HK-2 (cell line): ENCODE measurements at regions not wholly inside any gene's neighbourhood (a gene's known extent, or its start where the extent isn't known, plus 50 kb on each side); places are given as distances from the start of the nearest gene placed in this dataset.

Experiments used
- DNase-seq: peaks from one replicate; pipeline ENCODE4 v3.0.0-alpha.2; 2018; ENCODE audit not compliant: unreplicated experiment

DNA sequence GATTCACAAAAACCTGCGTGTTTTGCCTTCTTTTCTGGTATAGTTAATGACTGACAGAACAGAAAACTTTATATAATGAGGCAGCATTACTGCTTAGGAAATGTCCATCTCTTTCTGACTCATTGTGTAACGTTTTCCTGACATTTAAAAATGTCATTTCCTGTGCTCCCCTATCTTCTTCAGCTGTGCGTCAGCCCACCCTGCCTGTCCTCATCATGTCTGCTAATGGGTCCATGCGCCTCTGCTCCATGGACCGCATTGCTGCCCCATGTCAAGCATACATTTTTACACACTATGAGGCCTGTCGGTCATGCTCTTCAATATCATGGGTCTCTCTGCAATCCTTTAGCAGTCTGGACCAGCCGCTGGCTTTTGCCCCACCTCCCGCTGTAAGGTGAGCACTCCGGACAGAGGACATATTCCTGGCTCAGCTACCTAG lies 234.3 kb downstream of the CDCA7 start:
- DNase-seq, result peak; percentile 30

DNA sequence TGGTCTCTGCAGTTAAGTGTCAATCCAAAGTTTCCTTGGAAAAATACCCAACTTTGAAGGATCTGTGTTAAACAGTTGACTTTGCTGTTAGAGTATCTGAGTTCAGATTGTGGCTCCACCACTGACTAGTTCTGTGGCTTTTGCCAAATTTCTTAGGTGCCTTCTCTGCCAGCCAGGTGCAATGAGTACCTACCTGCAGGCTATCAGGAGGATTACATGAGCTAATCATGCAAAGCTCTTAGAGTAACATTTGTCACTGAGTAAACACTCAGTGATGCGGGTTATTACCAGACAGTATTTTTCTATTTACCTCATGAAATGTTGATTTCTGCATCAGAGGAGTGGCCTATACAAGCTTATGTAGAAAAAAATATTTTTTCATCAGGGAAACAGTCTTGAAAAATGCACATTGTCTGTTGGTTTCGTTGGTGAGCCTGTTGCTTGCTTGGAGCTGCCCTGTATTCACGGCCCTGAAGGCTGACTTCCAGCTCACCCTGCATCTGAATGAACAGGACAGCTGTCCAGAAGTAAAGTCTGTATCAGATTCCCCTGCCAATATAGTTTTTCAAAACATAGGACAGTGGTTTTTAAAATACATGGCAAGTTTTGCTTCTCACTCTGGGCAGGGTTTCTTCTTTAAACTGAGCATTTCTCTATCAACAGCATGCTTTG lies 235.1 kb downstream of the CDCA7 start:
- no peak for DNase-seq

DNA sequence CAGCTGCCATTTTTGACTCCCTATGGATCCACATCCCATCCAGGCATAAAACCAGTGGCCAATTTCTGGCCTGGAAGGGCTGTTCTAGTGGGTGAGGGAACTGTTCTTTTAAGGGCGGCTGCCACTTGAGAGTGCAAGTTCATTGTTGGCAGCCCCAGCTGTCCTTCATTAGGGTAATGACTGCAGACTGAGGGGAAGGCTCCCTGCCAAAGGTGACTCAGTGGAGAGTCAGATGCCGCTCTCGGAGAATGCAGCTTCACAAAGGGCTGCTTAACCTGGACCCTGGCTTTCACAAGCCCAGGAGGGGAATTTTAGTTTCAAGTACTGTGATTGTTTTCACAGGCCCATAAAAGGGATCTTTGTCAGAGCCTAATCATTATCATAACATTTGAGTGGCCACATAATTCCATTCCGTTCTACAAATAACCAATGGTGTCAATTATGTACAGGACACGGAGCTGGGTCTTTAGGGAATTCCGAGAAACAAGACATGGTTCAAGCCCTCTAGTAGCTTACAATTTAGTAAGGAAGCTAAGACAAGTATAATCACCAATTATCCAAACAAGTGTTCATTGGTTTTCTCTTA lies 235.7 kb downstream of the CDCA7 start:
- peak; percentile 75 for DNase-seq

DNA sequence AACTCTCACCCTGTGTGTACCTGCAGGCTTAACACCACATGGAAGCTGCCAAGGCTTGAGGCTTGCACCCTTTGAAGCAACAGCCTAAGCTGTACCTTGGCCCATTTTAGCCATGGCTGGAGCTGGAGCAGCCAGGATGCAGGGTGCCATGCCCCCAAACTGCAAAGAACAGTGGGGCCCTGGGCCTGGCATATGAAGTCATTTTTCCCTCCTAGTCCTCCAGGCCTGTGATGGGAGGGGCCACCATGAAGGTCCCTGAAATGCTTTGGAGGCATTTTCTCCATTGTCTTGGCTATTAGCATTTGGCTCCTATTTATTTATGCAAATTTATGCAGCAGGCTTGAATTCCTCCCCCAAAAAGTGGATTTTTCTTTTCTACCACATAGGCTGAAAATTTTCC lies 238.4 kb downstream of the CDCA7 start:
- no peak for DNase-seq

DNA sequence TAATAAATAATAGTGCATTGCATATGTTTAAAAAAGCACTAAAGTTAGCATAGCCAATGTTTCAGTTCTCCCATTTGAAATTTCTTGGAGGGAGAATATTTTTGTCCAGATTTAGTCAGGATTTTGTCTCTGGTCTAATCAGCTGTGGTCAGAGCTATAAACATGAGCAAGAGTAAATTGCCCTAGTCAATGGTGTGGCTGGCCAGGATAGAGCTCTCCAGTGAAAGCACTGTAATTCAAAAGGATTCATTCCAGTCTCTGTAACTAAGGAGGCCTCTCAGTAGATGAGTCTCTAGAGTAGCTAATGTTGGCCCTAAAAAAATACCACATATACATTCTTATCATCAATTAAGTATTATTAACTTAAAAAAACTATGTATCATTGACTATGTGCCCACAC lies 241.6 kb downstream of the CDCA7 start:
- no peak for DNase-seq

DNA sequence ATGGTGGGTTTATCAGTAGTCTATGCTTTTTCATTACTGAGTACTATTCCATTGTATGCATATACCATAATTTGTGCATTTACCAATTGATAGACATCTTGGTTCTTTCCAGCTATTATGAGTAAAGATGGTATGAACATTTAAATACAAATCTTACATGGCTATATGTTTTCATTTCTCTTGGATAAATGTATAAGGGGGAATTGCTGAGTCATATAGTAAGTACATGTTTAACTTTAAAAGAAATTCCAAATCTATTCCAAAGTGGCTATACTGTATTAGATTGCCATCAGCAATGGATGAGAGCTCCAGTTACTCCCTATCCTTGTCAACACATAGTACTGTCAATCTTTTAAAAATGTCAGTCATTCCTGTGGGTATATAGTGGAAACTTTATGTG lies 243.9 kb downstream of the CDCA7 start:
- no peak for DNase-seq

DNA sequence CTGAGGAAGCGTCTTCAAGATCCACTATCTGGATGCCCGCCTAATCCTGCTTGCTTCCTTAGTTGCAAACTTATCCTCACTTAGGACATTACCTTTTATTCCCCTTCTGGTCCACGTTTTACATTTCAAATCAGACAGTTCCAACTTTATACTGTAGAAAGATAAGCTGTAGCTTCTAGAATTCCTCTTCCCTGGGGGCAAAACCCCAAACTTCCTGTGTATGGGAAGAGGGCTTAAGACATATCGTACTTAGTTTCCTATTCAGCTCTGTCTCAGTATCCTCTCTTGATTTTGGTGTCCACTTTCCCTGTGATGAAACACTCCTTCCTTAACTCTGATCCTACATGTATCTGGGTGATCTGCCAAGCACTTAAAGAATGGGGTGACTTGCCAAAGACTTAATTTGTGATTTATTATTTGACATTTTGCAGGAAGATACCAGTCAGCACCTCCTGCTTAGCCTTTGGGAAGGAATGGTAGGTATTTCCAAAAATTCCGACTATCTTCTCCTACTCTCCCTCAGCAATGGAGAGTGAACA lies 245.2 kb downstream of the CDCA7 start:
- DNase-seq, result no peak

DNA sequence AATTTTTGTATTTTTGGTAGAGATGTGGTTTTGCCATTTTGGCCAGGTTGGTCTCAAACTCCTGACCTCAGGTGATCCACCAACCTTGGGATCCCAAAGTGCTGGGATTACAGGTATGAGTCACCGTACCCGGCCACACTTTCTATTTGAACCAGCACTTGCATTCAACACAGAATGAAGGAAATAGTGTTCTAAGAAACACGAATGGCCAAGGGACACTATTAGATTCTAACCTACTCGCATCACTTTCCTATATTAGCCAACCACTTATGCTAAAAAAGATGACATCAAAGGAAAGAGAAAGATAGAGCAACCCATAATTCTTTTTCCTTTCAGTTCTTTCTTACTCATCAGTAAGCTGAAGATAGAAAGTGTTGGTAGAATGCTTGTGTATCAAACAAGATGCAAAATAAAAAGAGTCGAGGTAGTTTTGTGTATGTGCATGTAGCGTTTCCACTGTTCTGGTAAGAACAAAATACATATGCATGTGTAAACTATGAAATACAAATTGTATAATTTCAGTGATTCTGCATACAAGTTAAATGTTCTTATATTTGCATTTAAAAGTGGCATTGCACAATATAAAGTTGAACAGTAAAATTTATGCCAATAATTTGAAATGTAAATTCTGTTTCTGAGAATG lies 247.6 kb downstream of the CDCA7 start:
- no peak for DNase-seq

DNA sequence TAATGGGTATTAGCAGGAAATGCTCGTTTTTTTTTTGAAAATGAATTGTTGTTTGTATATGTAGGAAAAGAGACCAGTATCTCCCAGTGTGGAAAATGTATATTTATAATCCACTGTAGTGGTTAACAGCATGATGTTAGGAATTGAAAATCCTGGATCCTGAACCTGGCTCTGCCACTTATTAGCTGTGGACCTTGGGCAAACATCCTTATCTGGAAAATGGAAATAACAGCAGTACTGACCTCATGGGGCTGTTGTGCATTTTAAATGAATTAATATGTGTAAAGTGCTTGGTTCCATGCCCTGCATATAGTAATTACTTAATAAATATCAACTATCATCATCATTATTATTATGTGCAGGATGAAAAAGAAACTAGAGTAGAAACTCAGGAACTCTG lies 251.3 kb downstream of the CDCA7 start:
- no peak for DNase-seq

DNA sequence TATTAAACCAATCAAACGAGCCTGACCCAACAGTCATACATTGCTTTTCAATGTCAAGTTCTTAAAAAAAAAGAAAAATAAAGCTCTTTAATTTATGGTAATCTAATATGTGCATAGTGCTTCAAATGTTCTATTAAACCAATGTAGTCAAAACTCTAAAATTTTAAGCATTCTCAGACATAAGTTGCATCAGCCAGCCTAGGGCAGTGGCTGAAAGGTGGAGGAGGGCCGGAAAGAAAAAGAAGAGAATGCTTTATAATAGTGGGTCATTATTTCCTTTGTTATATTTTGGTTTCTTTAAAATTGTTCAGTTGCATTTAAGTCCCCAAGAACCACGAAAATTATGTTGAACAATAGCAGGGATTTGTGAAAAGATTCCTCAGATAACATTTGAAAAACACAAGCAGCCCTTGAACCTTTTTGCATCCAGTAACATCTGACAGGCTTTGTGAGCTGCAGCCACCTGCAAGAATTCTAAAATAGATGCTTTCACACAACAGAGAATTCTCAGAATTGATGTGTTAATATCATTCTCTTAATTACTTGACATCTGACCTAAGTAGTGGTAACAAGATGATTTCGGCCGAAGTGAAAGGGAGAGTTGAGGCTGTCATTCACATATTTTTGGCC lies 252.1 kb downstream of the CDCA7 start:
- no peak for DNase-seq

DNA sequence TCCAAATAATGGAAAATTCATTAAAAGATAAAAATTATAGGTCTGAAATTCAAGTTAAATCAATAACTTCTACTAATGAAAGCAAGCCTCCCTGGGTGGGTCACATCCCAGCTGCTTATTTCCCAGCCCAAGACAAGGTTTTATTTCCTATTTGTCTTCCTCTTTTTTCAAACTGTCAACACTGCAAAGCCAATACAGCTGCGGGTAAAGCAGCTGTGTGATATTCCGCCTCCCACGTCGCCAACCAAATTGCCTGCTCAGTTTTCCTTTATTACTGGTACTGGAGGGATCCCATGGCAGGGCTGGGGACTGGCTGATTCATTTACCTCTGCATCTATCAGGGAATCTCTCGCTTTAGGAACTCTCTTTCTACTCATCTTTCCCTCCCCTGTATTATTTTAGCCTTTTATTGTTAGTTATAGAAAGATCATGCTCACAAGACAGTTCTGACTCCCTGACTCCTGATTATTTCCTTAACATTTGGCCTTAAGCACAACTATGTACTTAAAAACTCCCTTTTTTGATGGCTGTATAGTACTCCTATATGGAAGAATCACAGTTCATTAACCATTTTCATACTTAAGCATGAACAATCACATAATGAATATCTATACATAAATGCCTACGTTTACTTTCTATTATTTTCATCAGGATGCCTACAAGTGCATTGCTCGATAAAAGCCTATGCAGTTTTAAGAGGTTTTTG lies 253.1 kb downstream of the CDCA7 start:
- no peak for DNase-seq

DNA sequence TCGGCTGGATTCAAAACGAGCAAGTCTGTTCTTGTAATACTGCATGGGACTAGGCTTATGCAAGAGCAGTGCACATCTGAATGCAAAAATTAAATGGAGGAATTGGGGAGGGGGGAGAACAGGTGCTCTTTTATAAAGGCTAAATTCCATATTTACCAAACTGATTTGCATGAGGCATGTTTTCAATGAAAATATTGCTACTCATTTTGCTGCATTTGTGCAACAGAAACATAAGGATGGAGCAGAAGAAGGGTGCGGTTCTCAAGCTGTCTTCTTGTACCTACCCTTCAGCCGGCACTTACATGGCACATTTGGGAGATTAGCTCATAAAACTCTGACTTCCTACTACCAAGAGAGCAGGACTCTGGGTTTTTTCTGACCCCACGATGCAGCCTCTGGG lies 256.4 kb downstream of the CDCA7 start:
- DNase-seq, result no peak

DNA sequence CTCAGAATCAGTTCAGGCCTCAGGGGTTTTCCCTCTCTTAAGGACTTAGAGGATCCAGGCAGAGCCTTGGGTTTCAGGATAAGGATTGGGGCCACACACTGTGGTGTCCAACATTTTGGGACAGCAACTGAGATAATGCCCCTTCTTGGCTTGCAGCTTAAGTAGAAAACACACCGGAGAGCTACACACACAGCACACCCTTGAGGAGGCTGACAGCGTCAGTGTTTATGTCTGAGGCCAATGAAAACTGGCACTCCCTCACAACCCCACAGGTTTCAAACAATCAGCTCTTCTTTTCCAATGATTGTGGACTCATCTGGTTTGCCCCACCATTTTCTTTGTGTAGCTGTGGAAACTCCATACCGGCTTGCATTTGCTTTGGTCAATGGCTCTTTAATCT lies 257.7 kb downstream of the CDCA7 start:
- DNase-seq, result no peak

DNA sequence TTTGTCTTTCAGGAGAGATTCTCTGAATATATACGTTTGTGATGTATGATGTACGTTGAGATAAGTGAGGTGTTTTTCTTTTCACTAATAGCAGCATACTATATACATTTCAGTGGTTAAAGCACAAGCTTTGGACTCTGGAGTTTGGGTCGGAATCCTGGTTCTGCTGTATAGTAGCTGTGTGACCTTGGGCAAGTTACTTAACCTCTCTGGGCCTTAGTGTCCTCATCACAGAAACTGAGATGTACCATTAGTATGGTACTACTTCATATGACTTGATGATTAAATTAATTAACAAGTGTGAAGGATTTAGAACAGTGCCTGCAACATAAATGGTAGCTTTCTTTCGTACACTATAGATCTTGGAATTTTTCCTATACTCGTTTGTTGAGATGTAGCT lies 258.7 kb downstream of the CDCA7 start:
- DNase-seq, result no peak

DNA sequence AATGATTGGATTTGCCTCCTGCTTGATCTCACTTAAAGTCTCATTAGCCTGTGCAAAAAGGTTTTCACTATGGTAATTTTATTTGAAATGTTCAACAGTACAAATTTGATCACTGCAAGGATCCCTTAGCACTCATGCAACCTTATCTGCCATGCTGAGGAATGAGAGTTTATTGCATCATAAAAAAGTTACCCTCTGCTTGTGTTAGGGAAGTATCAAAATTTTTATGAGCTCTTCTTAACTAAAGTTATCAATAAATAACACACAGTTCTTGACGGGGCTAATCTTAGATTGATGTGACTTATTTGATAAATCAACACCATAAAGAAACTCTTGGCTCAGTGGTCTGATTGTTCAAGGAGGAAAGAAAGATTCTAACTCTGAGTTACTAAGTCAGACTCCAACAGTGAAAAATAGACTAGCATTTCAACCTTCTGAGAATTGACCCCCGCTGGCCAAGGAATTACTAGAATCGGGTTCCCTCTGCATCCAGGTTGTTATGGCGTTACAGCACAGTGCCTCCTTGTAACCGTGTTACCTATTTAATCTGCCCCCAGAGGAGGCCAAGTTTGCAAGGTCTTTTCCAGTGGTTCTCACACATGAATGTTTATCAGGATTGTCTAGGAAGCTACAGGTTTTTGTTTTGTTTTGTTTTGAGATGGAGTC lies 259.7 kb downstream of the CDCA7 start:
- DNase-seq, result no peak

DNA sequence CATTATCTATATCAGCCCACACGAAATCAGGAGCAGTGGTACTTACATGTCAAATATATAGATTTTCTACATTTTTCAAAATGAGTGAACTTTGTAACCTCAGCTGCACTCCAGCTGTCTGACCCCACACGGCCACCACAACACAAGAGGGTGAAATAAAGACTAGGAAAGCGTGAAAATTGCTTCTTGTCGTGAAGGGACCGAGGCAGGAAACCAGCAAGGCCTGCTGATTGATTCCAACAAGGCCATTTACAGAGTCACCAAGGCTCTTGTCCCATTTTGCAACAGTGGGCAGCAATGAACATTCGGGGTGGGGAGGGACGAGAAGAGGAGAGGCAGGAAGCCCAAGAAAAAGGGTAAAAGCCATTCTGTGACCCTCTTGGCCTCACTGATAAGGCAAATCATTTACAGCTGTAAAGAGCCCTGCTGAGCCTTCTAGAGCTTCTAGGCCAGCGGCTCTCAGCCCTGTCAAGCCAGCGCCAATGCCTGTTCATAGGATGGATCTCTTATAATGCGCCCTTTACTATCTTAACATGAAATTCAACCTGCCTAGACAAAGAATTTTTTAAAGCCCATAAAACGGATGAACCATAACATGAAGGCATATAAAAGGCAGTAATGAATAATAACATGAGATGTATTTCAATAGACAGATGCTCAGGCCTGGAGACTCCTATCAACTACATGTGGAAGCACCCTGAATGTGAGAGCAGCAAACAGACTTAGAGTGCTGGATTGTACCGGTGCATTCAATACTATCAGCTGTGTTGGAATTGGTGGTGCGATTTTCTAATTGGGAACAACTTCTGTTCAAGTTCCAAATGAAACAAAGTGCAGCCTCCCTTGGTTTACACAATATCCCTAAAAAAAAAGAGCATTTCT lies 269.0 kb downstream of the CDCA7 start:
- no peak for DNase-seq

DNA sequence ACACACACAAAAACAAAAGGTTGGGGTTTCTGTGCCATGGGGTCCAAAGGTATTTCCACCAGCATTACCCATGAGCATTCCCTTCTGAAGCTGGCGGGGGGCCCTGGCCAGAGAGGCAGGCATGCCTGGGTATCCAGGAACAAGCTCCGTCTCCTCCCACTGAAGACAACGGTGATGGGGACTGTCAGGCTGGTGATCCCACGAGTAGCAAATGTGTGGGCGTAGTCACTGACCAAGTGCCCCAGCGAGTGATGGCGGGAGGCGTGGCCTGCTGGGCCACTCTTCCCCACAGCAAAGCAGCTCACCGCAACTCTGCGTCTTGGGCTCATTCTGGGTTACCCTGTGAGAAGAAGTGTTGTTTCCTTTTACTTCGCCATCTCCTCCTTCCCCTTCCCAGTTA lies 270.6 kb downstream of the CDCA7 start:
- no peak for DNase-seq

DNA sequence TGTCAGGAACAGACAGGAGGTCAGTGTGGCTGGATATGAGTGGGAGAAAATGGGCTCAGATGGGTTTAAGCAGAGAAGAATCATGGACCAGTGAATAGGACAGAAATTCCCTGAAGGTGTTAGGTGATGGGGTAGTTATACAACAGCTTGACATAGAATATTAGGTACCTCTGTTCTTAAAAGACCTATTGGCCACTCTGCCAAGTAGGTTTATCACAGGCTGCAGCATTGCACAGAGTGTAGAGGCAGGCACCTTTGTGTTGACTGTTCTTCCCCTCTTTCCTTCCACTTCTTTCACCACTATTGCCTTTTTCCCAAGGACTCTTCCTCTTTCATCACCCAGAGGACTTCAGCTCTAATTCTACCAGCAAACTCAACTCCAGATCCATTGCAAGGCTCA lies 274.4 kb downstream of the CDCA7 start:
- no peak for DNase-seq

DNA sequence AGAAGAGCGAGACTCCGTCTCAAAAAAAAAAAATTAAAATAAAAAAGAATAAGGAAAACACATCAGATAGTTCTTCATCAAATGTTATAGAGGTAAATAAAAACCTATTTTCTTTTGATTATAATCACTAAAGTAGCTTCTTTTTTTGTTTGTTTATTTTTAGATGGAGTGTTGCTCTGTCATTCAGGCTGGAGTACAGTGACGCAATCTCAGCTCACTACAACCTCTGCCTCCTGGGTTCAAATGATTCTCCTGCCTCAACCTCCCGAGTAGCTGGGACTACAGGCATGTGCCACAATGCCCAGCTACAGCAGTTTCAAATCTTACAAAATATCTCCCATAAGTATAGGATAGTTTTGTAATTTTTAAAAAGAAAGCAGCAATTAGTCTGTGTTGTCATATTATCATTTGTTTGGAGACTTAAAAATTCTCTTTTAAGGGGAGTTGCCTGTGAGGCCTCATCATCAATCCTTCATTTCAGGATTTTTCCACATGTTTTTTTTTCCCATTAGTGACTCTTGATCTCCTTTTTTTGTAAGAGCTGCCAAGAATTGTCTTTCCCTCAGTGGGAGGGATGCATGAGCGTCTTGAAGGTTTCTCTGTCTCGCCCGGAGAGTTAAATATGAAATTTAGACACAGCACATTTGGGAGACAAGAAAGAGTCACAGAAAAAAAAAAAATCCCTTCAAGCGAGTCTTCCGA lies 275.9 kb downstream of the CDCA7 start:
- no peak for DNase-seq

DNA sequence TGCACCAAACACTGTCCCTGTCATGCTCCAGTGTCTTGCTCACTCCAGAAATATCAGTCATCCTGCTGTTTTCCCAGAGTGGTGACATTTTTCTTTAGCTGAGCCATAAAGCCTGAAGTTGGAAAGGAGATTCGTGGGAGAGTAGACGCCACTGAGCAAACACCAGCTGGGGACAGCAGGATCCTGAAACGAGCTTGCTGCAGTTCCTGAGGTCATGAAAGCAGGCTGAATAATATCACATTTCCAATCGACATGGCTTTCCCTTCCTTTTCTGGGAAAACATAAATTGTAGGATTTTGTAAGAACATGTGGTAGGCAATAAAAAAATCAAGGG lies 276.4 kb downstream of the CDCA7 start:
- DNase-seq, result no peak
